ENCODE measurements at regions not wholly inside any gene's neighbourhood (a gene's known extent, or its start where the extent isn't known, plus 50 kb on each side); places are given as distances from the start of the nearest gene placed in this dataset.
A peak's percentile ranks its signal among the peaks of the same experiment; 100 is the strongest.

GRCh38 chr1:60228041-60228491 is 154.5 kb upstream of the C1orf87 start:
- no peak for DNase-seq

- no peak for DNase-seq
Observed at GRCh38 chr1:60227601-60228000, 154.0 kb upstream of the C1orf87 start.

GRCh38 chr1:60225486-60225885 is 151.9 kb upstream of the C1orf87 start:
- DNase-seq: no peak

DNA sequence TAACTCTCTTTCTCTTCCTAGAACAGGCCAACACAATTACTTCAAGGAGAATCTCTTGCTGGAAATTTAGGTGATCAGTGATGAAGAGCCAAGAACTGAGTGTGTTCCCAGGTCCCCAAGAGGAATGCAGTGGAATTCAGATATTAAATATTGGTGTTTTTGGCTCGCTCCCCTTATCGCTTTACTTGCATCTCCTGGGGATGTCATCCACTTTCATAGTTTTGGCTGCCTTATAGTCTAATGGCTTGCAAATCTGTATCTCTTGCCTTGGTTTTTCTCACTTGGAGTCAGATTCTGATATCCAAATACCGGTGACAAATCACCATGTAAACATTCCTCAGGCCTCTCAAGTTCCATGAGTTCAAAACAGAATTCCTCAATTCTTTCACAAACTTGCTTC is 151.0 kb upstream of the C1orf87 start:
- DNase-seq: no peak

- no peak for DNase-seq
Observed at GRCh38 chr1:60223158-60223557, 149.6 kb upstream of the C1orf87 start.

DNA sequence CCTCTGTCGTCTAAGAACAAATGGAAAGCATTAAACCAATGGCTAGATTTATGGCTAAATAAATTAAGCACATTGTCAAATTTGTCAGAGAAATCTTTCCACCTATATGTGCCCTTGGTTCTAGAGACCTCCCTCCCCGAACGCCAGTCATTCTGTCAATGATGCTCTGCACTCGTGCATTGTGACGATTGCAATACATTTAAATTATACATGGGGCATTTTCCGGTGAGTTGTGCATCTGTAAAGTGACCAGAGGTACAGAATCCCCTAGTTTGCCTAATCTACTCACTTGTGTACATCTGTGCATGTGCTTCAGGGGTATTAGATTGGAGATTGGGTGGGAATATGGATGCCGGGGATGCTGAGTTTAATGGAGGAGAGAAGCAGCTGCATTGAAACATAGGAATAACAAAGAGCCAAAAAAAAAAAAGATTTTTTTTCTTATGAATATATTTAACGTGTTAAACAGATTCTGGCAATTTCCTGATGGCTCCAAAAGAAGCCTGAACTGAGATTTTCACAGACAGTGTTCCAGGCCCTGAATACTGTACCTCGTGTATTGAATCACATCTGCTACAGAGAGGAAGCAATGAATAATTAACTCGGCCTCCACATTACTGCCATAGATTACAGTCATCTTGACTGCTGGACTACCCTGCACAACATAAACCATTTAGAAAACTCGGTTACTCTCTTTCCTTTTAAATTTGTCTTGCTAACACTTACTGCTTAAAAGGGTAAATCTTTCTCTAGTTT is 149.0 kb upstream of the C1orf87 start:
- DNase-seq: peak; percentile 16

DNA sequence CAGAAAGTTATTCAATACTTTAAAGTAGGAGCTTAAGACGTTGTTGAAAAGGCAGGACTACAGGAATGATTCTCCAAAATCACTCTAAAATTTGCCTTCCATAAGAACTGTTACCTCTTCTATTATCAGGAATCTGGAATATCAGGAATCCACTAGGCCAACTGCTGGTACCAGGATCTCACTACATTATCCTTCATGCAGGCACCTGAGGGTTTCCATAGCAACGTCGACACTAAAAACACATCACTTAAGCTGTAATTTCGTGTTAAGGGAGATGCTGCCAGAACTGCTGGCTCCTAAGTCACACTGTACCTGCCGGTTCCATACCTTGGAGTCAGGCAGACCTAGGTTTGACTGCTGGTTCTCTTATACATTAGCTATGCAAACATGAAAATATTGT is 139.7 kb upstream of the C1orf87 start:
- DNase-seq: peak; percentile 52

DNA sequence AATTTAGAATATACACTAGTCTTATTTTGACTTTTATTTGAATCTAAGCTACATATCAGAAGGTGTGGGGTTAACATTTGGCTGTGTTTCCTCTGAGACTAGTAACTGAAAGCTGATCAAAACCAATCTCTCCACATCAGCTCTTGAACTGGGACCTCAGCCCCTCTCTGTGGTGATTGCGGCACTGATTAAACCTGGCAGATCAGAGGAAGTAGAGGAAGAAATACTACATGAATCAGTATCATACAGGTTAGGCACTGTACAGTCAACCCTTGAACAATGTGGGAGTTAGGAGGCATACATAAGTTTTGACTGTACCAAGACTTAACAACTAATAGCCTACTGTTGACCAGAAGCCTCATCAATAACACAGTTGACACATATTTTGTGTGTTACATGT is 122.5 kb upstream of the C1orf87 start:
- no peak for DNase-seq

GRCh38 chr1:60185684-60186083 is 112.1 kb upstream of the C1orf87 start:
- DNase-seq: no peak

DNA sequence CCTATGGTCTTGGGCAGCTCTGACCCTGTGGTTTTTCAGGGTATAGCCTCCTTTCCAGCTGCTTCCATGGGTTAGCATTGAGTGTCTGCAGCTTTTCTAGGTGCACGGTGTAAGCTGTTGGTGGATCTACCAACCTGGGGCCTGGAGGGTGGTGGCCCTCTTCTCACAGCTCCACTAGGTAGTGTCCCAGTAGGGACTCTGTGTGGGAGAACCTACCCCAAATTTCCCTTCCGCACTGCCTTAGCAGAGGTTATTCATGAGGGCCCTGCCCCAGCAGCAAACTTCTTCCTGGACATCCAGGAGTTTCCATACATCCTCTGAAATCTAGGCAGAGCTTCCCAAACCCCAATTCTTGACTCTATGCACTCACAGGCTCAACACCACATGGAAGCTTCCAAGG is 111.0 kb upstream of the C1orf87 start:
- DNase-seq: no peak

- DNase-seq: no peak
Observed at GRCh38 chr1:60173729-60174505, 100.3 kb upstream of the C1orf87 start.

DNA sequence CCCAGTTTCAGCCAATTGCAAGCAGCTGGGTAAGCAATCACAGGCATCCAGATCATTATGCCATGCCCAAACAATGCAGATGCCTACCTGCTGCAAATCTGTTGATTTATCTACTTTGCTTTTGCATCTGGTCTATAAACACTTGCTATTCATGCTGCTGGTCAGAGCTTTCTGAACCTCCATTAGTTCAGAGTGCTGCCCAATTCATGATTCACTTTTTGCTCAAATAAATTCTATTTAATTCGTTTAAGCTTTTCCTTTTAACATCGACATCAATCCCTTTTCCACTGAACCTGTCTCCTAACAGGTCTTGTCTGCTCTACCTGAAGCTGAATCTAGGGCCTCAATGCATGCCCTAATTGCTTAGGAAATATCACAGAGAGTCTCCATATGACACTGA is 99.4 kb upstream of the C1orf87 start:
- no peak for DNase-seq

DNA sequence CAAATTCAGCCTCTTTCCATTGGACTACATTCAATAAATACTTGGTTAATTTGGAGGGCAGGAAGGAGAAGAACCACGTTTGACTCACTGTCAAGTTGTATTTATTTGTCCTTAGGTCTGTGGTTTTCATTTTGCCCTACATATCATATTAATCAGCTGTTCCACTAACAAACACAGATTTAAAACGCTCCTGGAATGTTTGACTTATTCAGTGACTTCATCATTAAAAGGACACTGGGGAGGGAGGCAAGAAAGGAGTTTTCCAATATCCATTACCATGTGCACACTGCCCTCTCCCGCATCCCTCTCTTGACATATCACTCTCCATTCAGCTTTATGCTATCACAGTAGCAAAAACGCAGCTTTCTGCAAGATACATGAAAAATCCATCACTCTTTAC is 98.2 kb upstream of the C1orf87 start:
- DNase-seq: no peak

DNA sequence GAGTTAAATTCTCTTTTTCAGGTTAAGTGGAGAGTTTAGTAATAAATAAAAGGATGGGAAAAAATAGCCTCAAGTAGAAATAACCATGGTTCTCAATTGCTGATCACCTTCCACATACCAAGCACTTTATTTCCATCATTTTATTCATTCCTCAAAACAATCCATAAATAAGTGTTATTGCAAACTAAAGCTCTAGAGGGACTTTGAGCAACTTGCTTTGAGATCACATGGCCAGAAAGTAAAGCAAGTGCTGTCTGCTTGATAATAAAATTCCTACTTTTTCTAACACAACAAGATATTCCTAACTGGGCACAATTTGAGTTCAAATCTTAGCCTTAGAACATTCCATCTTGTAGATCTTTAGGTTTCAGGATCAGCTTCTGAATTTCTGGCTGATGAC is 97.1 kb upstream of the C1orf87 start:
- DNase-seq: no peak

DNA sequence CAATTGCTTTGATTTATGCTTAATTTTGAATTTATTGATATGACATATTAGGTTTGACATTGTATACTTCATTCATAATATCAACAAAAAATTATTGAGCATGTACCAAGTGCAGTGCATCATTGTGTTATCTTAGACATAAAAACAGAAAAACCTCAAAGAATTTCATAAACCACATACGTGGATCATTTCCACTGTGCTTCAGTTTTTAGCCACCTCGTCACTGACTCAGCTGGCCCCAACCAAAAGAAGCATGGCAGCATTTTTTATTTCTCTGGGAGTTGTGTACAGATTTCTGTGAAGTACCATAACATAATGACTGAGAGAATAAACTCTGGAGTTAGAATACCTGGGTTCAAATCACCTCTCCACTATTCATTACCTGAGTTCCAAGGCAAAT is 95.6 kb upstream of the C1orf87 start:
- DNase-seq: no peak

DNA sequence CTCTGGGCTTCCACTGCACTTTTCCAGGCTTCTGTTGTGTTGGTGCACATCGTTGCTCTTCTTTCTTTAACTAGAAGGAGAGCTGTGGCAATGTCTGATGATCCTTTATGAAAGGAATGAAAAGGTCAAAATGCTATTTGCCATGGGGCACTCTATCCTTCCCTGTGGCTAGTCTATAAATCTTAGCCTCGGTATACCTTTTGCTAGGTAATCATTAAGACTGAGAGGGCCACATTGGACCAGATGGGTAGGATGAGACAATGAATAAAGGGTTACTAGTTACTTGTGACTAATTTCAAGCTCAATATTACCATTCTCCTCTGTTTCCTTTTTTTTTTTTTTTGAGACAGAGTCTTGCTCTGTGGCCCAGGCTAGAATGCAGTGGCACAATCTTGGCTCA is 89.4 kb upstream of the C1orf87 start:
- DNase-seq: no peak

DNA sequence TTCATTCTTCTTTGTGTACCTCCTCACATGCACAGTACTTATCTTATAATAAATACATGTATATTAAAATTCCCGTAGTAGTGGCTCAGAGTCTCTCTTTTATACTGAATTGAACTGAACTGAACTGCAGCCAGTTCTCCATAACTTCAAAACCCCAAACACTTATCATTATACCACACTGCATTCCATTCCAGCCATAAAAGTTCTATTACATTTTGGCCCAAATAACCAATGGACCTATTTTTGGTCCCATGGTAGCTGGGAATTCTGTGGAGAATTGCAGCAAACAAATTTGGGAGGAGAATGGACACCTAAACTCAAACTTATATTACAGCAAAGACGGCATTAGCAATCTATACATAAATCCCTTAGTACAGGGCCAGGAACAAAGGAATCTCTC is 86.6 kb upstream of the C1orf87 start:
- DNase-seq: no peak

DNA sequence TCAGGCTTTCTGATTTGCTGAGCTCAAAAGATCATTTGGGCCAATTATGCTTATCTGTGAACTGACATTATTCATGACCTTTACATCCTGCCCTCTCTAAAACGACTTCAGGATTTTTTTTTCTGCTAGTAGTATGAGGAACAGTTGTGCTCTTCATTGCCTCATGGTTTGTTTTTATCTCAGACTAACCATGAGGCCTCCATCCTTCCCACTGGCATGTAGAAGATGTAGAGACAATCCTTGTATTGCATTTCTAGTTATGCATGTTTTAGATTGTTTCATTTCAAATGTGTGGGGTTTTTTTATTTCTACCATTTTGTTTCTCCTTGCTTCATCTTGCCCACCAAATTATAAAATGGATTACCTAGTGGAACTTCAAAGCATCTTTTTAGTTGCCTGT is 82.8 kb upstream of the C1orf87 start:
- no peak for DNase-seq

DNA sequence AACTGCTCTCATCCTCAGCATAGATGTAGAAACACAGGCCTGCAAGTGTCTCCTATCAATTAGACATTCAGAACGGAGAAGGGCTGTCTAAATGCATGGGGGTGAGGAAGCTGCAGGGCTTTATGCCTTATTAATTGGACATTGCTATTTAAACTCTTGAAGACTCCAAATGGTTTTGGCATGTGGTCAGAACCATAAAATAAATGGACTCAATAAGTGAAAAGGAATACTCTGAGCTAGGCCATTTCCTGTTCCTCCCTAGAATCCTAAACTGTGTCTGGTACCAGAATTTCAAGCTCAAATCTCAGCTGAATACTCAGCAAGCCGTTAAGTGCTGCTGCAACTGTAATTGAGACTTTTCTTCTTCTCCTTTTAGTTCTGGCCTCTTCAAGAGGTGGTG is 80.4 kb upstream of the C1orf87 start:
- DNase-seq: no peak

DNA sequence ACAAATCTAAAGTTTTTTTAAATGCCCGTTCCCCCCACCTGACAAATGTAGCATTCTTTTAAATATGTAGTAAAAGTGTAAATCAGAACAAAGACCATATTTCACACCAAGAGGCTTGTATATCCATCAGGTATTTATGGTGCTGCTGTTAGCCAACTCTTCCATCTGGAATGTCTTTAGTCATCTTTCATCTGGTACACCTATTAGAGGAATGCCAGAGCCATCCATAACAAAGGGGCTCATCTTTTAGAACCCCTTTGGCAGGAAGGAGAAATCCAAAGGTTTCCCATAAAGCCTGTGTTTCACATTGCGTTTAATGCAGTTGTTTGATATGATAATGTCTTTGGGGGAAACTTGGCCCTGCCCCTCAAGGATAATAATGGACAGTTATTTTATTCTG is 79.3 kb upstream of the C1orf87 start:
- no peak for DNase-seq

DNA sequence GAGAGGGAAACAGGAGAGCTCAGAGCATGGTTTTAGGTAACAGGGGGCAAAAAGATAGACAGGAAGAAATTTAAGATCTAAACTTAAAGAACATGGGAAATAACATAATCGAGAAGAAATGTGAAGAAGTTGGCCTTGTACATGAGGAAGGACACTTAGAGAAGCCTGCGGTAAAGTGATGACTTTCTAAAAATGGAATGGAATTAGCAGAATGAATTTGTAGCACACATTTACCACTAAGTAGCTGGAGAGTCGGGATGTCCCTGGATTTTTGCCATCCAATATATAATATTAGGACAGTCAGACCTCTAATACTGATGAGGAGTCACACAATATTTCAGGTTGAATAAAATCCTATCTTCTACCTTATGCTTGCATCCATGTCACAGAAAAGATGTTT is 77.7 kb upstream of the C1orf87 start:
- DNase-seq: no peak

DNA sequence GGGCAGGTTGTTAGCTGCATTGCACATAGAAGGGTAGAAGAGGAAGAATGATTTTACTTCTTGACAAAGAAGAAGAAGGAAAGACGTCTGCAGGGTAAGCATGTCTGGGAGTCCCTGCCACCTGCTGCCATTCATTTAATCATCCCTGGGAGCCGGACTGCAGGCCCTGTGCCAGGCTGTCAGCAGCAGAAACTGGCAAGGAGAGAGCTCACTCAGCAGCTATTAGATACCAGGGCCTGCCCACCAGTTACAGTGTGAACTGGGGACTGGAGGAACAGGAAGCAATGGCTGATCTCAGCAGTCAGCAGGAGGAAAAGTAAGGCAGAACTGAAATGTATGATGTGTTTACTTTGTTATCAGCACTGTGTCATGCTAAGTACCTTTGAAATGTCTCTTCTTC is 75.7 kb upstream of the C1orf87 start:
- peak; percentile 51 for DNase-seq

DNA sequence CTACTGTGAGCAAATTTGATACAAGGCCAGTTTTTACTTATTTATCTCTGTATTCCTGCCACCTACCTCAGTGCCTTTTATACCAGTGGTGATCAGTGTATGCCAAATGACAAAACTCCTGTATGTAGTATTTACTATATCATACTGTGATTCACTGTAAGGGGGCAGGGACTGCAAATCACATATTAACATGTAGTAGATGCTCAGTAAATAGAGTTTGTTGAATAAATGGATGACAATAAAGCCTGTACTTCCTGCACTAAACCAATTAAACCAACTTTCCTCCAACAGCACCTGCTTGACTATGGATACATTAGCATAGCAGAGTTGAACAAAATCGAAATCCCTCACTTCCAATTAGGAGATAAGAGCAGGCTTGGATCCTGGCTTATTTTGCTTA is 73.3 kb upstream of the C1orf87 start:
- DNase-seq: no peak

DNA sequence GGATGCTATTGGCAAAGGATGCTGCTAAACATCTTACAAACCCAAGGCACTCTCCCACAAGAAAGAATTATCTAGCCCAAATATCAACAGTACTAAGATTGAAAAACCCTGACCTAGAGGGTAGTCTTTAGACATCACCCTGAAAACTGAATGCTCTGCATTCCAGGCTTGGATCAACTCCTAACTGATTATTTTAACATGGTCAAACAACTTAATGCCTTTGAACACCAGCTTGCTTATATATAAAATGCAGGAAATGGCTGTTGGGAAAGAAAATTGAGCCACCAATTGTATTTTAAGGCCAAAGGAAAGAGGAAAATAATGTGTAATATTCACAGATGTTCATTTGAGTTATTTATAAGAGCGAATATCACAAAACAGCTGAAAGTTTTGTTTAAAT is 72.2 kb upstream of the C1orf87 start:
- no peak for DNase-seq

GRCh38 chr1:60141743-60142142 is 68.2 kb upstream of the C1orf87 start:
- no peak for DNase-seq
